NCI-H1105 treated with DMSO at 0.1 percent for 48 hours (cell line): ENCODE measurements at regions not wholly inside any gene's neighbourhood (a gene's known extent, or its start where the extent isn't known, plus 50 kb on each side); places are given as distances from the start of the nearest gene placed in this dataset.
"Not testable (repeated sequence)": the region's sequence is repeated elsewhere in the genome, so short reads cannot be mapped to it uniquely, and the experiment has no call there.

Source experiments
- DNase-seq: peaks from one replicate; lab custom pipeline; 2025; lab: John Stamatoyannopoulos, UW

GRCh38 chr10:33703501-33704213, 369.2 kb upstream of the NRP1 start:
- no peak for DNase-seq

GRCh38 chr10:33698033-33698432, 363.6 kb upstream of the NRP1 start:
- DNase-seq: no peak

GRCh38 chr10:33697016-33697415, 362.5 kb upstream of the NRP1 start:
- no peak for DNase-seq

GRCh38 chr10:33695536-33695935, 361.1 kb upstream of the NRP1 start:
- no peak for DNase-seq

GRCh38 chr10:33690536-33690935, 356.1 kb upstream of the NRP1 start:
- not testable (repeated sequence) for DNase-seq

GRCh38 chr10:33688506-33688905, 354.0 kb upstream of the NRP1 start:
- no peak for DNase-seq

GRCh38 chr10:33684211-33684611, 349.7 kb upstream of the NRP1 start:
- no peak for DNase-seq

GRCh38 chr10:33681595-33681994, 347.1 kb upstream of the NRP1 start:
- DNase-seq: no peak

GRCh38 chr10:33680036-33680435, 345.6 kb upstream of the NRP1 start:
- DNase-seq: no peak

GRCh38 chr10:33676606-33677339, 342.3 kb upstream of the NRP1 start:
- DNase-seq: no peak

GRCh38 chr10:33674986-33675599, 340.6 kb upstream of the NRP1 start:
- no peak for DNase-seq

GRCh38 chr10:33674491-33674890, 340.0 kb upstream of the NRP1 start:
- no peak for DNase-seq

- no peak for DNase-seq
Observed at GRCh38 chr10:33673839-33674415, 339.5 kb upstream of the NRP1 start.

GRCh38 chr10:33669904-33670303, 335.4 kb upstream of the NRP1 start:
- DNase-seq: no peak

GRCh38 chr10:33666686-33667480, 332.4 kb upstream of the NRP1 start:
- no peak for DNase-seq

GRCh38 chr10:33665501-33665900, 331.0 kb upstream of the NRP1 start:
- DNase-seq: no peak

- no peak for DNase-seq
Observed at GRCh38 chr10:33664070-33664469, 329.6 kb upstream of the NRP1 start.

GRCh38 chr10:33661580-33662336, 327.3 kb upstream of the NRP1 start:
- DNase-seq: no peak

- DNase-seq: no peak
Observed at GRCh38 chr10:33660329-33660728, 325.9 kb upstream of the NRP1 start.

GRCh38 chr10:33657913-33658312, 323.4 kb upstream of the NRP1 start:
- no peak for DNase-seq
